HG03045 (cell line): ENCODE measurements at regions not wholly inside any gene's neighbourhood (a gene's known extent, or its start where the extent isn't known, plus 50 kb on each side); places are given as distances from the start of the nearest gene placed in this dataset.

Source experiments
- ATAC-seq: cut with Tn5 transposase; IDR thresholded peaks from one replicate; pipeline ENCODE4 v1.9.1; 2021; ENCODE audit warnings: mild to moderate bottlenecking, moderate library complexity; ENCODE audit not compliant: unreplicated experiment

DNA sequence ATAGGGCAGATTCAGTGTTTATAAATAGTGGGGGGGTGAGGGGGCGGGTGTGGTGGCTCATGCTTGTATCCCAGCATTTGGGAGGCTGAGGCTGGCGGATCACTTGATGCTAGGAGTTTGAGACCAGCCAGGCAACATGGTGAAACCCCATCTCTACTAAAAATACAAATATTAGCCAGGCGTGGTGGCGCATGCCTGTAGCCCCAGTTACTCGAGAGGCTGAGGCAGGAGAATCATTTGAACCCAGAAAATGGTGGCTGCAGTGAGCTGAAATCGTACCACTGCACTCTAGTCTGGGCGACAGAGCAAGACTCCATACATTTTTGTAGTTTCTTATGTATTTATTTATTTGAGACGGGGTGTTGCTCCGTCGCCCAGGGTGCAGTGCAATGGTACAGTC, 109.0 kb upstream of the ZNF217 start:
- ATAC-seq, result no peak

GRCh38 chr20:53699906-53700305, 106.3 kb upstream of the ZNF217 start:
- ATAC-seq, result no peak

DNA sequence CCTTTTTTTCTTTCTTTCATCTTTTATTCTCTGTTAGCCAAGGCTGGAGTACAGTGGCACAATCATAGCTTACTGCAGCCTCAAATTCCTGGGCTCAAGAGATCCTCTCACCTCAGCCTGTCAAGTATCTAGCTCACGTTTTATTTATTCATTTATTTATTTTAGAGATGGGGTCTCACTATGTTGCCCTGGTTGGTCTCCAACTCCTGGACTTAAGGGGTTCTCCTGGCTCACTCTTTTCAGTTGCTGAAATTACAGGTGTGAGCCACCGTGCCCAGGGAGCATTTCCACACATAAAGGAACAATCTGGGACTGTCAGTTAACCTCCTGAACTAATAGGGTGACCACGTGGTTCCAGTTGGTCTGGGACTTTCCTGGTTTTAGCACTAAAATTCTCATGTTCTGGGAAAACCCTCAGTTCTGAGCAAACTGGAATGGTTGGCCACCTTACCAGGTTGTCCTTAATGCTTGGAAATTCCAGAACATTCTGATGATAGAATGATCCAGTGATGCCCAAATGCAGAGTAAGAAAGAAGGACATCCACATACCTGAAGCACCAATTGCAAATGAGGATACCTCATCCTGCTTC, 105.5 kb upstream of the ZNF217 start:
- no peak for ATAC-seq

GRCh38 chr20:53698371-53698978, 104.8 kb upstream of the ZNF217 start:
- ATAC-seq, result no peak

DNA sequence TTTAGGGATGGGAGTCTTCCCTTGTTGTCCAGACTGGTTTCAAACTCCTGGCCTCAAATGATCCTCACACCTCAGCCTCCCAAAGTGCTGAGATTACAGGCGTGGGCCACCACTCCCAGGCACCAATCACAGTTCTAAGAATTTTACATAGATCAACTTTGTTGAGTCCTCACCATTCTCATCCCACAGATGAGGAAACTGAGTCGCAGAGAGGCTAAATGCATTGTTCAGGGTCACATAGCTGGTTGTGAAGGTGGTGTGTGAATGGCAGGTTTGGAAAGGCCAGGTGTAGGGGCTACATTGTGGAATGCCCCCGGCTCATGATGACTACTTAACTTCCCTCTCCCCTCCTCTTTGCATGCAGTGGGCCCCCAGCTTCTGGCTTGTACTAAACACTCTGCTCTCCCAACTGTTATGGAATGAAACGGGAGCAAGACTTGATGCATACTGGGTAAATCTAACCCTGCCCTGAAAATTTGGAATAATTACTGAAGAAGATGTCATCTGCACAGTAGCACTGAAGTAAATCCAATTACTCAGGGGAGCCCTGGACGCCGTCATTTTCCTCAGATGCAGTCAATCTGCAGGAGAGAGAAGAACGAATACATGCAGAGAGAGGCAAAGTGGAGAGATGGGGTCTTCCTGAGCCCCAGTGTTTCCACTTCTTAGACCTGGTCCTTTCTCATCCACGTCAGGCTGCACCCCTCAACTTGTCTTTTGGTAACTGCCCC, 102.3 kb upstream of the ZNF217 start:
- ATAC-seq, result no peak

DNA sequence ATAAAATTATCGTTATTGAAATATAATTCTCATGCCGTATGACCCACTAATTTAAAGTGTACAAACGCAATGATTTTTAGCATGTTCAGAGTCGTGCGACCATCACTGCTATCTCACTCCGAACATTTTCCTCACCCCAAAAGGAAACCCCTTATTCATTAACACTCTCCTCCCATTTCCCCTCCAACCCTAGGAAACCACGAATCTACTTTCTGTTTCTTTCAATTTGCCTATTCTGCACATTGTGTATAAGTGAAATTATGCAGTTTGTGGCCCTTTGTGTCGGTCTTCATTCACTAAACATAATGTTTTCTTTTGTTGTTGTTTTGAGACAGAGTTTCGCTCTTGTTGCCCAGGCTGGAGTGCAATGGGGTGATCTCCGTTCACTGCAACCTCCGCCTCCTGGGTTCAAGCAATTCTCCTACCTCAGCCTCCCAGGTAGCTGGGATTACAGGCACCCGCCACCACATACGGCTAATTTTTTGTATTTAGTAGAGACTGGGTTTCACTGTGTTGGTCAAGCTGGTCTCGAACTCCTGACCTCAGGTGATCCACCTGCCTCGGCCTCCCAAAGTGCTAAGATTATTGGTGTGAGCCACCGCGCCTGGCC, 99.7 kb upstream of the ZNF217 start:
- no peak for ATAC-seq

- ATAC-seq, result no peak
These were observed 98.9 kb upstream of the ZNF217 start for GRCh38 chr20:53692465-53693067.

- ATAC-seq, result no peak
These were observed 98.2 kb upstream of the ZNF217 start for GRCh38 chr20:53691811-53692192.

DNA sequence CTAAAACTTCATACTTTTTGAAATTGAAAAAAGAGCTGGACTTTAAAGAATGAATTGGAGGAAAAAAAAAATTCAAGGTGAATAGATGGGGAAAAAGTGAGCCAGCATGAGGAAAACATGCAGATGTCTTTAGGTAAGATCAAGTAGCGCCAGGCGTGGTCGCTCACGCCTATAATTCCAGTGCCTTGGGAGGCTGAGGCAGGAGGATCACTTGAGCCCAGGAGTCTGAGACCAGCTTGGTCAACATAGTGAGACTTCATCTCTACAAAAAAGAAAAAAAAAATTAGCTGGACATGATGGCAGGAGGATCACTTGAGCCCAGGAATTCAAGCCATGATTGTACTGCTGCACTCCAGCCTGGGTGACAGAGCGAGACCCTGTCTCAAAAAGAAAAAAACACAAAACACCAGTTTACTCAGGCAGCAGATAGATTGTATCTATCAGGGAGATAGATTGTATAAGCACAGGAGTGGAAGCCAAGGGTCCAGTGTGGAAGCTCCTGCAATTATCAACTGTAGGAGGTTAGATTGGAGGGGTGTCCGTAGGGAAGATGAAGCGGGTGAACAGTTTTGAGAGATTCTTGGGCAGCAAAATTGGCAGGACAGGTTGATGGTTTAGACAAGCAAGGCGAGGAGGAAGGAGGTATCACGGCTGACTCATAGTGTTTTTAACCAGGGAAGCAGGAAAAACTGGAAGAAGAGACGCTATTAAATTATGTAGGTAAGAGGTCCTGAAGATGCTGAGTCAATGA, 97.6 kb upstream of the ZNF217 start:
- no peak for ATAC-seq

- no peak for ATAC-seq
These were observed 94.4 kb upstream of the ZNF217 start for GRCh38 chr20:53688085-53688484.

DNA sequence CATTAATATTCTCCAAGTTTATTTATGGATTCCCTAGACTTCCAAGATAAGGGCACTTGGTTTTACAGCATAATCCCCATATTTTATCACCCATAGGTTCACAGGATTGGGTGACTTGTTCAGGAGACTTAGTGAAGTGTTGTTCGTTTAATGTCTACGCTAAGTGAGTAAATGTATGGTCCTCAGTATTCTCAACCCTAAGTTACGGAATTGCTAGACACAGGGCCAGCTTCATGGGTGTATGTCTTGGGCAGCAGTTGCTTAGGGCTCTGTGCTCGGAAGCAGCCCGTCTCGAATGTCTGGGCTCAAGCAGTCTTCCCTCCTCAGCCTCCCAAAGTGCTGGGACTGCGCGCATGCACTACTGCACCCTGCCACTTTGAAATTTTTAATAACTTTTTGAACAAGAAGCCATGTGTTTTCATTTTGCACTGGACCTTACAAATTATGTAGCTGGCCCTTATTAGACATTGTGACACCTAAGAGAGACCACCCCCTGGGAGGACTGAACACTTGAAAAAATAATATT, 91.5 kb upstream of the ZNF217 start:
- no peak for ATAC-seq

GRCh38 chr20:53683506-53683905, 89.9 kb upstream of the ZNF217 start:
- ATAC-seq, result no peak

DNA sequence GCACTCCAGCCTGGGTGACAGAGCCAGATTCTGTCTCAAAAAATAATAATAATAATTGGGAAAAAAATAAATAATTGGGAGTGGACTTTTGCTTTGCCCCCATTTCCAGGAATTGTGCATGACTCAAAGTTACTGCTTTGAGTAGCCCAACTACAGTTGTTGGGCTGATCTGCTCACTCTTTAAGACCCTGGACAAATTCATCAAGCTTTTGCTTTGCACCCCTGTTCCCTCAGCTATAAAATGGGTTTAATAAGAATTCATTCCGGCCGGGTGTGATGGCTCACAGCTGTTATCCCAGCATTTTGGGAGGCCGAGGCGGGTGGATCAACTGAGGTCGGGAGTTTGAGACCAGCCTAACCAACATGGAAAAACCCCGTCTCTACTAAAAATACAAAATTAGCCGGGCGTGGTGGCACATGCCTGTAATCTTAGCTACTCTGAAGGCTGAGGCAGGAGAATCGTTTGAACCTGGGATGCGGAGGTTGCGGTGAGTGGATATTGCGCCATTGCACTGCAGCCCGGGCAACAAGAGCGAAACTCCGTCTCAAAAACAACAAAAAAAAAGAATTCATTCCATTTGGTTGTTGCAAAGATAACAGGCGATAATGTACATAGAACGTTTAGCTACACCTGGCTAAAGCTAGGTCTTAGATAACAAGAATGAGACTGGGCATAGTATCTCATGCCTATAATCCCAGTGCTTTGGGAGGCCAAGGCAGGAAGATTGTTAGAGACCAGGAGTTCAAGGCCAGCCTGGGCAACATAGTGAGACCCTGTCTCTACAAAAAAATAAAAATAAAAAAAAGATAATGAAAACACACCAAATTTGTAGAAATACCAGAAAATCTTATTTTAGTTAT, 87.9 kb upstream of the ZNF217 start:
- no peak for ATAC-seq

GRCh38 chr20:53679597-53680309, 86.1 kb upstream of the ZNF217 start:
- ATAC-seq, result no peak

DNA sequence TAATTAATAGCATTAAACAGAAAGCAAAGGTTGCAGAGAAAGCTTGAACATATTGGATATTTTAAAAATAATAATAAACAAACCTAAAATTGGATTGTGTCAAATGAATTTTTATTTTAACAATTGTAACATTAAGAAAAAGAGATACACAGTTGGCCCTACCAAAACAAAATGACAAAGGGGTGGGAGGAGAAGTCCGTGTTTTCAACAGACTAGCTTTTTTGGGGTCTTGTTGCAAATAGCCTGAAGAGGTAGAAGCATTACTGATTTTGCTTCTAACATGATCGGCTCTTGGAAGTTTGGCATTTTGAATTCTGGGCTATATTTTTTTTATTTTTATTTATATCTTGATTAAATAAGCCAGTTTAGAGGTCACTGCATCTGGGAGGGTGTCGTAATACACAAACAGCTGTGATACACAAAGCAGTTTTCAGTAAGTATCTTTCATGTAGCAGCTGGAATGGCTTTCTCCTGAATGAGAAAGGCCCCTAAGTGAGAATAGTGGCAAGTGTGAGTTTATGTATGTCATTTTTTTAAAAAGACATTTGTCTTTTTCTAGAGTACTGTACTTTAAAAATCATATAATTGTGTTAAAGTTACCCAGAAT, 85.5 kb upstream of the ZNF217 start:
- ATAC-seq, result no peak

DNA sequence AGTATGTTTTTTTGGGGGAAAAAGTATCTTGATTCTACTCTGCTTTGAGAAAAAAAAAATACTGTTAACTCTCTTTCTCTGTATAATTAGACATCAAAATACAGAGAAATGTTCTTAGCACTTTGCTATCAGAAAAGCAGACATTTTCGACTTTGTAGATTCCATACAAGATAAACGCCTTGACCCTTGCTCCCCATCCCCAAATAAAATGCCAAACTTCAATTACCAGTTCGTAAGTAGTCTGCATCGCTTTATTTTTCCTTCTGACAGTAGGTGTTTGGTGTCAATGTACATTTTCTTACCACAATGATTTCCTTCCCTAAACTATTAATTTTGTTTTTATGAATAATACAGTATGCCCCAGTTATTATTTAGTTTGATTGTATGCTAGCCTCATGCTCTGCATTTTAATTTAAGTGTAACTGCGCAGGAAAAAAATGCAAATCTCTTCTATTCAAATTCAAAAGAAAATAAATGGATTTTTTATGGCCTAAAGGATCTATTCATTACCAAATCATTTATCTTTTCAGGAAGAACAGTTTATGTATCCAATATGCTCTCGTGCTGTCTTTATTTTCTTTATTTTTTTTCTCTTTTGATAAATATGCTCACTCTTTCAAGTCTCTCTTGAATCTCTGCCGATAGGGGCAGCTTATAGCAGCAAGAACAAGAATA, 84.8 kb upstream of the ZNF217 start:
- ATAC-seq, result no peak

GRCh38 chr20:53677447-53678314, 84.0 kb upstream of the ZNF217 start:
- ATAC-seq, result no peak
